CD4-positive, alpha-beta T cell (primary cell): ENCODE measurements at regions not wholly inside any gene's neighbourhood (a gene's known extent, or its start where the extent isn't known, plus 50 kb on each side); places are given as distances from the start of the nearest gene placed in this dataset.

Source experiments
- ATAC-seq: fragments of 200-7000 bp; cut with Tn5 transposase; one replicate; pipeline ENCODE4 v1.10.0; 2022; ENCODE audit warnings: mild to moderate bottlenecking; ENCODE audit not compliant: poor library complexity
- CTCF ChIA-PET: fragments of 350-600 bp; sonication (Branson Sonifier 250); formaldehyde crosslinking; loops from one replicate; lab custom pipeline; 2021; ENCODE audit warnings: antibody characterized with exemption, inconsistent platforms; lab: Charles Lee
- POLR2A ChIA-PET: fragments of 350-600 bp; sonication (Branson Sonifier 250); formaldehyde crosslinking; loops from one replicate; lab custom pipeline; 2021; ENCODE audit warnings: antibody characterized with exemption, inconsistent platforms; lab: Charles Lee
- DNase-seq, 14 experiments: peaks; one replicate each; pipeline ENCODE4 v3.0.0-alpha.2; 2013 to 2020; ENCODE audit warnings: mixed read lengths in 2 of 14
- H3K27ac ChIP-seq, 2 donors: one replicate each; pipeline versions ENCODE4 v1.5.1 to v1.7.0; 2013; ENCODE audit warnings: low read length in 2 of 2, low read depth in 1 of 2, mild to moderate bottlenecking in 1 of 2
- H3K27me3 ChIP-seq, 2 experiments: 1 replicate in 1 of 2; 2 replicates in 1 of 2; pipeline versions ENCODE4 v1.6.1 to v1.7.0; 2013; ENCODE audit warnings: low read length in 2 of 2, control low read depth in 1 of 2, mild to moderate bottlenecking in 1 of 2, moderate library complexity in 1 of 2; ENCODE audit not compliant: insufficient read depth in 2 of 2, control insufficient read depth in 1 of 2
- H3K36me3 ChIP-seq: one replicate; pipeline ENCODE4 v1.6.1; 2013; ENCODE audit warnings: low read length, control low read depth; ENCODE audit not compliant: insufficient read depth
- H3K4me1 ChIP-seq: one replicate; pipeline ENCODE4 v1.6.1; 2013; ENCODE audit warnings: low read length, control low read depth; ENCODE audit not compliant: insufficient read depth
- H3K4me3 ChIP-seq: one replicate; pipeline ENCODE4 v1.5.1; 2013; ENCODE audit warnings: mild to moderate bottlenecking, low read length, moderate library complexity
- H3K9me3 ChIP-seq, 2 experiments: 1 replicate in 1 of 2; 2 replicates in 1 of 2; pipeline versions ENCODE4 v1.6.1 to v1.7.0; 2013; ENCODE audit warnings: low read length in 2 of 2, mild to moderate bottlenecking in 2 of 2, control low read depth in 1 of 2, moderate library complexity in 1 of 2; ENCODE audit not compliant: control insufficient read depth in 1 of 2, insufficient read depth in 1 of 2
- H3K27ac Mint-ChIP-seq: one replicate; pipeline ENCODE4 v1.8.0; 2020; ENCODE audit warnings: mixed read lengths
- H3K27me3 Mint-ChIP-seq: one replicate; pipeline ENCODE4 v1.8.0; 2021; ENCODE audit warnings: mixed read lengths
- H3K36me3 Mint-ChIP-seq: one replicate; pipeline ENCODE4 v1.8.0; 2021; ENCODE audit warnings: low read depth, mixed read lengths
- H3K4me1 Mint-ChIP-seq: one replicate; pipeline ENCODE4 v1.8.0; 2021; ENCODE audit warnings: low read depth, mixed read lengths
- H3K4me3 Mint-ChIP-seq: one replicate; pipeline ENCODE4 v1.8.0; 2020; ENCODE audit warnings: mild to moderate bottlenecking, mixed read lengths
- H3K9me3 Mint-ChIP-seq: one replicate; pipeline ENCODE4 v1.8.0; 2020; ENCODE audit warnings: mixed read lengths
- CTCF ChIP-seq: fragments of 200-600 bp; IDR thresholded peaks from one replicate; pipeline ENCODE4 v1.8.0; 2022; ENCODE audit warnings: antibody characterized with exemption, mild to moderate bottlenecking
- intact Hi-C, 2 experiments: fragments of 100-400 bp; cut with DNase I in 1 of 2; cut with micrococcal nuclease in 1 of 2; formaldehyde crosslinking; loops; one replicate each; pipeline versions ENCODE4 v1.15.1 to v1.9.0; 2023 to 2025; cut with DNase I, micrococcal nuclease

GRCh38 chr11:39268176-39268690 is 2191.2 kb downstream of the LRRC4C start:
- Mint-ChIP-seq H3K4me1 (no peaks in the 10 kb centered on the region), H3K4me3 (no peak overlapping the region), H3K9me3 (peaks cover 2% of the 10 kb centered on the region), H3K27ac (no peak overlapping the region), H3K36me3 (no peaks in the 10 kb centered on the region), H3K27me3 (no peaks in the 10 kb centered on the region)
- no peak overlapping the region for H3K27ac ChIP-seq
- no peak overlapping the region for H3K4me3 ChIP-seq
- no peaks in the 10 kb centered on the region for H3K4me1 ChIP-seq
- no peak for DNase-seq
- no peaks in the 10 kb centered on the region for H3K27me3 ChIP-seq
- POLR2A ChIA-PET, result no interaction called here
- intact Hi-C loops, result no loop called here
- no peaks in the 10 kb centered on the region for H3K36me3 ChIP-seq
- no peak for ATAC-seq
- peaks cover 0 to 4% of the 10 kb centered on the region in 2 experiments for H3K9me3 ChIP-seq
- TF ChIP-seq CTCF, result no peak
- CTCF ChIA-PET, result no interaction called here

GRCh38 chr11:39255648-39256047 is 2203.8 kb downstream of the LRRC4C start:
- no peak for ATAC-seq
- H3K36me3 ChIP-seq, result no peaks in the 10 kb centered on the region
- POLR2A ChIA-PET, result no interaction called here
- H3K36me3 Mint-ChIP-seq, result no peaks in the 10 kb centered on the region
- intact Hi-C loops, result no loop called here
- no peak for TF ChIP-seq CTCF
- no peaks in the 10 kb centered on the region for H3K4me1 ChIP-seq
- H3K4me3 ChIP-seq, result no peak overlapping the region
- no peaks in the 10 kb centered on the region for H3K4me1 Mint-ChIP-seq
- no peaks in the 10 kb centered on the region for H3K27me3 Mint-ChIP-seq
- DNase-seq, result no peak
- H3K9me3 Mint-ChIP-seq, result peaks cover 16% of the 10 kb centered on the region
- H3K9me3 ChIP-seq, result peaks cover 8 to 13% of the 10 kb centered on the region in 2 experiments
- H3K27me3 ChIP-seq, result no peaks in the 10 kb centered on the region
- no peak overlapping the region for H3K27ac Mint-ChIP-seq
- no peak overlapping the region for H3K4me3 Mint-ChIP-seq
- CTCF ChIA-PET, result no interaction called here
- no peak overlapping the region for H3K27ac ChIP-seq

- Mint-ChIP-seq H3K36me3 (no peaks in the 10 kb centered on the region), H3K9me3 (peaks cover 9% of the 10 kb centered on the region), H3K4me3 (no peak overlapping the region), H3K27ac (no peak overlapping the region), H3K4me1 (no peaks in the 10 kb centered on the region), H3K27me3 (no peaks in the 10 kb centered on the region)
- Histone ChIP-seq H3K27ac (no peak overlapping the region), H3K36me3 (no peaks in the 10 kb centered on the region), H3K9me3 (peaks cover under 1 to 3% of the 10 kb centered on the region in 2 experiments), H3K4me1 (no peaks in the 10 kb centered on the region), H3K27me3 (no peaks in the 10 kb centered on the region), H3K4me3 (no peak overlapping the region)
- no peak for TF ChIP-seq CTCF
- ChIA-PET POLR2A (interaction anchor here (0.6 to 0.7 kb wide), 2 partner anchors 10 to 491 kb away, joined by 3 read pairs; no protein-coding TSS in a partner anchor), CTCF (no interaction called here)
- intact Hi-C loops, result no loop called here
- DNase-seq, result no peak
- no peak for ATAC-seq
Measured at GRCh38 chr11:39249566-39250365, 2209.7 kb downstream of the LRRC4C start.
